Renal cortical epithelial cell (primary cell): ENCODE measurements at regions not wholly inside any gene's neighbourhood (a gene's known extent, or its start where the extent isn't known, plus 50 kb on each side); places are given as distances from the start of the nearest gene placed in this dataset.

Experiments
- DNase-seq: peaks from one replicate; pipeline ENCODE4 v3.0.0-alpha.2; 2011; ENCODE audit warnings: low read depth

GRCh38 chr4:107248571-107248970 lies 212.5 kb upstream of the DKK2 start:
- peak; percentile 37 for DNase-seq

GRCh38 chr4:107247738-107248137 lies 211.6 kb upstream of the DKK2 start:
- no peak for DNase-seq

- no peak for DNase-seq
These were observed 210.6 kb upstream of the DKK2 start for GRCh38 chr4:107246761-107247160.

DNA sequence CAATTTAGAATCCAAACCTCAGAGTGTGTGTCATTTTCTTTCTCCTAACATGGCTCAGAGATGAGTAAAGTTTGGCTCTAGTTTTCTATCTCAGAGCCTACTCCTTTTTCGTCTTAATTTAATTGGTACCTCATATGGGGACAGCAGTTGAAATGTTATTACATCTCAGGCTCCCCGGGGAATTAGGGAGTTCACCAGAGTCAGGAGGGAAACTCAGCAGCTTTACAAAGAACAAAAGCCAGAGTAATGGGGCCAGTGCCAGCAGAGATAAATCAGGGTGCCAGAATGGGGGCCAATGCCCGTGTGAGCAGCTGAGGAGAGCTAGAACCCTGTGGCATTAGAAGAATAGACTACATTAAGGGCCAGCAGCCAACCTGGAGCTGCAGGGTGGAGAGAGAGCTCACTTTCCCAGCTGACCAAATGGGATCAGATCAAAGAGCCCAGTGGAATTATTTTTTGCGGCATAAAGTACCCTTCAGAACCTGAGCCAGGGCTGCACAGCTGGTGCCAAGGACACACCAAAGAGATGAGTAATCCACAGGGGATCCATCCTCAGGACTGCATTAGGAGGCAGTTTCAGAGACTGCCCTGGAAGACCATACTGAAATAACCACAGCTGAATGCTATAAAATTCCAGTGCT lies 207.1 kb upstream of the DKK2 start:
- DNase-seq, result no peak

- DNase-seq, result no peak
These were observed 184.9 kb upstream of the DKK2 start for GRCh38 chr4:107220976-107221375.

GRCh38 chr4:107219681-107220080 lies 183.6 kb upstream of the DKK2 start:
- DNase-seq, result no peak

DNA sequence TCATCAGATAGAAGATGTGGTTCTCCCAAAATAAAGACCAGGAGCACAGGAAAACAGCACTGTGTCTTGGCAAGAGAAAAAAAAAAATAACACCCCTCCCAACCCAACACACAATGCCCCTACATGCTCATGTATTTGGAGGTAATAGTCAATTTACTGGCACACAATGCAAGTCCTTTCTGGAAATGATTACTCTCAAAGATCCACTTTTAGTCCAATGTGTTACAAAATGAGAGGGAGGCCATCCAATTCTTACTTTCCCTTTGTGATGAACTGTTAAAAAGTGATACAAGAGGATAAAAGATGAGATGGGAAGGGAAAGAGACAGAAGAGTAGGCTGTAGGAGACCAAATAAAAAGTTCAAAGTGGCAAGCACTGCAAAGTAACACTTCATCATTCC lies 180.3 kb upstream of the DKK2 start:
- no peak for DNase-seq

DNA sequence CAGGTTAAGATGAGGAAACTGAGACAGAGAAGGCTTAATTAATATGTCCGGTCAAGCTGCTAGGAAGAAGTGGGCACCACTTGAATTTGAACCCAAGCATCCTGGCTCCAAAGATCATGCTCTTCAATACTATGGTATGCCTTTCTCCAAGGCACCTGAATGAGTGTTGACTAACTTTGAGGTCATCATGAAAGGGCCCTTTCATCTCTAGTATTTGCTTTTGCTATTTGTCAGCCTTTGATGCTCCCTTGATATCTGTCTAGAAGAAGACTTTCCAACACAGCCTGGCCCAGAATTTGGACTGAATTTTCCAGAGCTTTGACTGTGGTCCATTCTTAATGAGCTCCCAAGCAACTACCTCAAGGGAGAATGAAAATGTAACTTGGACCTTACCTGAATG lies 179.1 kb upstream of the DKK2 start:
- DNase-seq, result no peak

GRCh38 chr4:107213880-107214279 lies 177.8 kb upstream of the DKK2 start:
- DNase-seq, result no peak

- DNase-seq, result no peak
These were observed 177.3 kb upstream of the DKK2 start for GRCh38 chr4:107213410-107213809.

DNA sequence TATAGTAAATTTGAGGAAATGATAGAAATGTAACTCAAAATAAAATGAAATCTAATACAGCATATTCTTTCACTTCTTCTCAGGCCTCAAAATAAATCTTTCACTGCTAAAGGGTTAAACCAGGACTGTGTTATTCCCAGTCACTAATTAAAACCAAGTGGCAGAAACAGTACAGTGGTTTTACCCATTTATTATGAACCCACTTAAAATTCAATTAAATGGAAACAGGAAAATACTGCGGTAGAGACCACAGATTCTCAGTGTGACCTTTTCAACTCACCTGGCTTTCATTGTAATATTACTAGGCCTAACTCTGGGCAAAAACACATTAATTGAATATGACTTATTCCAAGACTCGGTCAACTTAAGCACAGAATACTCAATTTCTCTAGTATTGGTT lies 176.5 kb upstream of the DKK2 start:
- no peak for DNase-seq

GRCh38 chr4:107210450-107211239 lies 174.5 kb upstream of the DKK2 start:
- DNase-seq, result peak; percentile 55

DNA sequence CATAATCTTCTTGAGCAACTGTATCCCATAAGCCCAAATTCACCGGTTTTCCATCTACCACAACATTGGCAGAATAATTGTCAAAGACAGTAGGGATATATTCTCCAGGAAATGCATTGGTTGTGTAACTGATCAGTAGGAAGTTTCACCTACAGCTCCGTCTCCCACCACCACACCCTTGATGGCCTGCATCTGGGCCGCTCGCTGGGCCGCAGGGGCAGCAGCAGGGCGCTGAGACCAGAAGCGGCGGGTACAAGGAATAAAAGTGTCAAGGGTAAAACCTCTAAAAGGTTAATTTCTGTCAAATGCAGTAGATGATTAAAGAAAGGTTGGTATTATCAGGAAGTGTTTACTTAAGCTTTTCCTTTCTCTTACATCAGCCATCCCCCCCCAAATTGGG lies 167.6 kb upstream of the DKK2 start:
- DNase-seq, result no peak

DNA sequence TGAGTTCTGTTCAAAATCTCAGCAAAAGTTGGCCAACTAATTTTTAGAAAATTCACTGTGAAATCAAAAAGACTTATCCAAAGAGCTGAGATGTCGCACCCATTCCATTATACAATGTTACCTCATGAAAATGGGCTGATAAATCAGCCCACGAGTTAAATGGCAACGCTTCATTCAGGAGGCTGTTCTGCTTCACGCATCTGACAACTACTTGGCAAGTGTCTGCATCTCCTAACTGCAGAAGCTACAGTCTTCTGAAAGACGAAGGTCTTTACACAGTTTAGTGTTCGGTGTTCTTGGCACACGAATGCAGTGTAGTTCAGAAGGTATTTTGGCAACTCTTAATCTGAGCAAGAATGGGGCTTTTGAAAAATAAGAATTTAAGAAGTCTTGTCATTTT lies 166.6 kb upstream of the DKK2 start:
- no peak for DNase-seq

DNA sequence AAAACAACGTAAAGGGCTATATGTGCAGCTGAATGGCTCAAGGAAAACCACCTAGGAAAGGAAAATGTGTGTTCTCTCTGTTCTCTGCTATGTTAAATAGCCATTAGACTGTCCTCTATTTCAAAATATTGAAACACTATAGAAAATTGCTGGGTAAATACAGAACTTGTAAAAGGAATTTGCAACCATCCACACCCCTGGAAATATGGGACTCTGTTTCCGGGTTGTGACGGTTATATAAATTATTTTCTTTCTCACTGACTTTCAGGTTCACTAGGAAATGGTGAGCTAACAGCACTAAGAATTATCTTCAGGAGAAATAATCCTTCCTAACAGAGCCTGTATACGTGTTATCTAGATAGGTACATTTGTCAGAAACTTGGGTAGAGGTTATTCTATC lies 161.0 kb upstream of the DKK2 start:
- DNase-seq, result no peak

DNA sequence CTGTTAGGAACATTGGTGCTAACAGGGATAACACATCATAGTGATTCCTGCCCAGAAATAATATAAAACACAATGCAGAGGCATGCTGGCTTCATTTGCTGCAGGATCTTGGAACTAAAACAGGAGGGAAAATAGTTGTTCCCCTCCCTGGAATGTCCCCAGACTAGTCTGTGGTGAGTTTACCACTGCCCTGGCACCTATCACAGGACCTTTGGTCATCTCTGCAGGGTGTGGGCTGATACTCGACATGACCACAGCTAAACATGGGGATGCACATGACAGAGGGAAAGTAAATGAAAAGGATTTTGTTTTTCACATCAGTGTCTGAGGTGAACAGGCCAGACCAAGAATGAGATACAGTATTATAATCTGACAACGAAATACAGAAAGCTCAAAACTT lies 160.2 kb upstream of the DKK2 start:
- DNase-seq, result no peak

DNA sequence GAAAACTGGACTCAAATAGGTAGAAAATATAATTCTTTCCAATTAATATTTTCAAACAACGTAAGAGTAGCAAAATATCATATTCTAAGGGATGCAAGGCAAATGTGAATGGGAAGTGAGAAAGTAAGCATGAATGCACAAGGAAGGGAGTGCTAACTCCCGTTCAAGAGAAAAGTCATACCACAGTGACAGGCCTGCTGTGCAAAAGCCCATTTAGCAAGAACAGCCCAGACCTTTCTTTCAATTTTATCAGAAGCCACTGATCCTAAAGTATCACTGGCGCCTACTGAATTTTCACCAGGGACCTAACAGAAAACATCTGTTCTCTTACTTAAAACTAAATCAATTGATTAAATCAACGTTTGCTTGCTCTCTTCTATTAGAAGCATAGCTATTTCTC lies 157.9 kb upstream of the DKK2 start:
- no peak for DNase-seq

DNA sequence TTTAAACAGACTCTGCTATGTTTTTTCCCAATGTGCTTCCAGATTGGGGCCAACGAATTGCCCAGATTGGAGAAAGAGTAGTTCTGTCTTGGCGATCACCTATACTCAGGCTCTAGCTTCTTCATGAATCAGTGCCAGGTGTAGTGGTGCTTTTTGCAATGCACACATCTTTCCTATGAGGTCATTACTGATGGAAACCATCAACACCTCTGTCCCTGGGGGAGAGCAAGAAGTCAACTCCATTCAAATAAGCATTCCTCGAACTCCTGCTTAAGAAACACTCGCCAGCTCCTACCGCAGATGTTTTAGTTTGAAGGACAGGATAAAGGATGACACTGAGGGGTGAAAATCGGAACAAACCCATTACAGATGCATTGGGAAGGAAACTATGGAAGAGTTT lies 156.5 kb upstream of the DKK2 start:
- DNase-seq, result no peak

DNA sequence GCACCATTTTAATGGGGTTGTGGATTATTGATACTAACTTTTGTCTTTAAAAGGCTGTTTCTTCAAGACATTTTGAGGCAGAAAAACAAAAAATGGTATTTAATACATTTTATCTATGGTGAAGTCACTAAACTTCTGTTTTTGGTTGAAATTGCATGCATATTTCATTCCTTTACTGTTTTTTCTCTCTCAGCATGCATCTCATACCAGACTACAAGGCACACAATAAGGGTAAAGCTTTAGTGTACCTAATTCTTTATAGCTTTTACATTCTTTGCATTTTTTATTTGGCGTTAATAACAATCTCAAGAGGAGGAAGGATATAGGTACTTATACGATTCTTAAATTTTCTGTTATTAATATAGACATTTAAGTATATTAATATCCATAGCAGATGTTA lies 151.0 kb upstream of the DKK2 start:
- DNase-seq, result no peak

DNA sequence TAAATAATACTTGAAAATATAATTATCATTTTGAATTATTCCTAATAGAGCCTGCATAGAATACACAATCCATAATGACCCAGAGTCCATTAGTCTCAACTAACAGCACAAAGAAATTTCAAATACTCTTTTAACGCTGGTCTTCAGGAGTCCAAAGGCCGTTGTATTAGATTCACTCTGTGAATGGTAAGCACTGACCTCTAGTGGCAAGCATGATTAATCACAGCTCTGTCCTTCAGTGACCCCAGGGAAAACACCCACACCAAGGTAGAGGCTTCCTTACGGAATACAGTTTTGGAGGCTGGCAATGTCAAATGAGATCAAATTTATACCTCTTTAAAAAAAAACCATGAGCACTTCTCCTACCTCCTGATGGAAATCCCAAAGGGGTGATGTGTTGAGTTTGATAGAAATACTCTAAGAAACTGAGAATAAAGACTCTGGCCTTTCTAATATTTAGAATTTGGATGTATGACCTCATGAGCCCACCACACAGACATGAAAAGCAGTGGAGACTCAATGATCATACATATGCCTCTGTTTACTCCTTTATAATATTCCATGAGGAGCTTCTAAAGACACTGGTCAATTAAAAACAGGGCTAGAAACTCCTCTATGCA lies 147.2 kb upstream of the DKK2 start:
- peak; percentile 74 for DNase-seq

- no peak for DNase-seq
These were observed 146.2 kb upstream of the DKK2 start for GRCh38 chr4:107182347-107182746.

GRCh38 chr4:107166873-107167450 lies 130.8 kb upstream of the DKK2 start:
- no peak for DNase-seq

GRCh38 chr4:107166181-107166580 lies 130.1 kb upstream of the DKK2 start:
- DNase-seq, result no peak
